HS-27A (cell line): ENCODE measurements at regions not wholly inside any gene's neighbourhood (a gene's known extent, or its start where the extent isn't known, plus 50 kb on each side); places are given as distances from the start of the nearest gene placed in this dataset.
A peak's percentile ranks its signal among the peaks of the same experiment; 100 is the strongest.

Experiments
- DNase-seq: peaks from one replicate; pipeline ENCODE4 v3.0.0-alpha.2; 2012; ENCODE audit warnings: low read depth, missing footprints

GRCh38 chr10:44856696-44857095, 54.4 kb upstream of the TMEM72 start:
- DNase-seq = no peak

- DNase-seq = no peak
Measured at GRCh38 chr10:44857363-44858016, 53.6 kb upstream of the TMEM72 start.

GRCh38 chr10:44858017-44858371, 53.1 kb upstream of the TMEM72 start:
- no peak for DNase-seq

GRCh38 chr10:44858988-44859387, 52.1 kb upstream of the TMEM72 start:
- no peak for DNase-seq

GRCh38 chr10:44859546-44860285, 51.4 kb upstream of the TMEM72 start:
- no peak for DNase-seq

GRCh38 chr10:44860811-44861736, 50.1 kb upstream of the TMEM72 start:
- DNase-seq = peak; percentile 78
